Right kidney (tissue), 1 donor: ENCODE measurements at regions not wholly inside any gene's neighbourhood (a gene's known extent, or its start where the extent isn't known, plus 50 kb on each side); places are given as distances from the start of the nearest gene placed in this dataset.

Experiments
- DNase-seq: peaks from one replicate; pipeline ENCODE4 v3.0.0-alpha.2; 2016

DNA sequence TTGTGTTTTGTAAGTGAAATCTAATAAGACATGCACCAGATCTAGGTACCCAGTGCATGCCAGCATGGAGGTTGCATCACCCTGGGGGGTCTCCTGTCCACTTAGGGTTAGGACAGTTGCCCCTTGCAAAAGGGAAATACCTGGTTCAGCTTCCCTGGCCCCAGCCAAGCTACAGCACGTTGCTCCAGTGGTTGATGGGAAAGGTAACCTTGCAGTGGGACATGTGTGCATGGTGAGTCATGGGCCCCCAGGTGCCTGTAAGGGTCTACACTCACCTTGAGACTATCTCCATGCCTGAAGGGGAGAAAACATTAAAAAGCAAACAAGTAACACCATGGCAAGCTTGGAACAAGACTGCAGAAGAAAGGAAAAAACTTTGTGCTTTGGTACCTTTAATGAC, 143.9 kb downstream of the LSM5 start:
- DNase-seq, result no peak

DNA sequence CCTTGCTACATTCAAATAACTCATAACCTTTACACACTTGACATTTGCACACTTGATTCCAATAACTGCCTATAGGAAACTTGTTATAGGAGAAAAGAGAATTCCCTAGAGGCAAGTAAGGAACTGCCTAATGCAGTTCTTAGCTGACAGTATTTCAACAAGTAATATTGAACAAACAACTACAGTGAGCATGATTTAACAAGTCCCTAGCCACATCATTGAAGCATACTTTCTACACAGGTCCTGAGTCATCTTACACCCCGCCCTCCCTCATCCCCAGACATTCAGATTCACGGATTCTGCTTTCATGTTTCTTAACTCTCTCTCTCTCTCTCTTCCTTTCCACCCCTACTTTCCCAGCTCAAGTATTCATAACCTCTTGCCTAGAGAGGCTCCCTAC, 153.5 kb downstream of the LSM5 start:
- DNase-seq, result no peak

DNA sequence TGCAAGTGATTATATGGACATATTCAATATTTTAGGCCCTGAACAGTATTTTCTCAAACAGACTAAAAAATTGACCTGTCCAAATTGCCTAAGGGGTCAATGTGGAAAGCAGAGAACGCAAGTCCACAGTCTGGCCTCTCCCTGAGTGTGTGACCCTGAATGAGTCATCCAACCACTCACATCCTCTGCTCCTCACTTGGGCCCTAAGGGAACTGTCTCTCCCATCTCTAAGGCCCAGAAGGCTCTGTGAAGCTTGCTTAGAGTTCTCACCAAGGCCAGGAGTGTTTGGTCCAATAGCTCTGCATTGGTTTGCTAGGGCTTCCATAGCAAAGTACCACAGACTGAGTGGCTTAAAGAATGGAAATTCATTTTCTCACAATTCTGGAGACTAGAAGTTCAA, 155.1 kb downstream of the LSM5 start:
- no peak for DNase-seq

DNA sequence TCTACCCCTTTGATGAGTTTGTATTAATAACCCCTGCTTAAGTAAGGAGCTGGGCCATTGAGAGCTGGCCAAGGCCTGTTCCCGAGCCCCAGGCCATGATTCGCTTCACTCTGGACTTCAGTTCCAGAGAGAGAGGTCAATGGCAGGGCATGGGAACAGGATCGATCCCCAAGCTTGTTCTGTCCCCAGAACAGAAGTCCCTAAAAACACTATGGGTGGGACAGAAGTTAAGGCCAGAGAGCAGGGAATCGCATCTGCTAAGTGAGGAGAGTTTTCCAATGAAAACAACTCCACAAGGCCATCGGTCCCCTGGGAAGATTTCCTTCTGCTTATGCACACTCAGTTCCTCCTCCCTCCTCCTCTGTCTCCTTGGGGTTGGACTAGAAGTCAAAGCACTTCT, 159.6 kb downstream of the LSM5 start:
- DNase-seq, result no peak

DNA sequence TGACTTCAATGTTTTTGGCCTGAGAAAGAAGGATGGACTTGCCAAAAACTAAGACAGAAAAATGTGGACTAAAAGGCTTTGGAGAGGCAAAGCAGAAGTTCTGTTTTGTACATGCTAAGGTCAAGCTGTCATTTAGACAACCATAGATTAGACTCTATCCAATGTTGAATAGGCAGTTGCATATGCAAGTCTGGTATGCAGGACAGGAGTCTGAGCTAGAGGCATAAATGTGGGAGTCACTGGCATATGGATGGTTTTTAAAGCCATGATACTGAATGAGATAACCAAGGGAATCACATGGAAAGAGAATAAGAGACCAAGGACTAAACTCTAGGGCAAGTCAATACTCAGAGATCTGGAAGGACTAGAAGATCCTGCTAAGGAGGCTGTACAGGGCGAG, 164.1 kb downstream of the LSM5 start:
- DNase-seq, result no peak

DNA sequence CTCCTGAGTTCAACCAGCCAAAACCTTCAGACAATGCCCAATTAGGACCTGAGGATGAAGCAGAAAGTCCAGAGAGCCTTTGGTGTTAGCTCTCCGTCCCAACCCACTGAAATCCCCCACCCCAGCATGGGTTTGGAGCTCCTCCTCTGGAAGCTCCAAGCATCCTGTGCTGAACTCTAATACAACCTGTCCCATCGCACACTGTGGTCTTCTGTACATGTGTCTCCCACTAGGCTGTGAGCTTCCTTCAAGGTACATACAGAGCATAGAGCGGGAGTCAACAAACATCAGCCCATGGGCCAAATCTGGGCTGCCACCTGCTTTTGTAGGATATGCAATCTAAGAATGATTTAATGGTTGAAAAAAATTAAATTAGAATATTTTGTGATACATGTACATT, 166.5 kb downstream of the LSM5 start:
- no peak for DNase-seq

DNA sequence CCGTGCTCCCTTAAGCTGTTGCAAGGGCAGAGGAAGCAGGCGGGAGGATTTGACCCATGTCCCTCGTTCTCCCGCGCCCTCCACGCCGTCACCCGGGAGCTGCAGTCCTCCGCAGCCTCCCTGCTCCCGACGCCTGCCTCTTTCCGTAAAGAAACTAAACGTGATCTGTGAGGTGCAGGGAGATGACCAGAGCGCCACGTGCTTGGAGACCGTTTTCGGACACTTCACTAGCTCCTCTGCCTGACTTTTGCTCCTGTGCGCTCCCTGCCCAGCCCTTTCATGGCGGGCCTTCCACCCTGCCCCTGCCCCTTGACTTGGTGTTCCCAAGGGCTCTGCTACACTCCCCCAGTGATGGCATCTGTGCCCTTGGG, 171.2 kb downstream of the LSM5 start:
- no peak for DNase-seq

DNA sequence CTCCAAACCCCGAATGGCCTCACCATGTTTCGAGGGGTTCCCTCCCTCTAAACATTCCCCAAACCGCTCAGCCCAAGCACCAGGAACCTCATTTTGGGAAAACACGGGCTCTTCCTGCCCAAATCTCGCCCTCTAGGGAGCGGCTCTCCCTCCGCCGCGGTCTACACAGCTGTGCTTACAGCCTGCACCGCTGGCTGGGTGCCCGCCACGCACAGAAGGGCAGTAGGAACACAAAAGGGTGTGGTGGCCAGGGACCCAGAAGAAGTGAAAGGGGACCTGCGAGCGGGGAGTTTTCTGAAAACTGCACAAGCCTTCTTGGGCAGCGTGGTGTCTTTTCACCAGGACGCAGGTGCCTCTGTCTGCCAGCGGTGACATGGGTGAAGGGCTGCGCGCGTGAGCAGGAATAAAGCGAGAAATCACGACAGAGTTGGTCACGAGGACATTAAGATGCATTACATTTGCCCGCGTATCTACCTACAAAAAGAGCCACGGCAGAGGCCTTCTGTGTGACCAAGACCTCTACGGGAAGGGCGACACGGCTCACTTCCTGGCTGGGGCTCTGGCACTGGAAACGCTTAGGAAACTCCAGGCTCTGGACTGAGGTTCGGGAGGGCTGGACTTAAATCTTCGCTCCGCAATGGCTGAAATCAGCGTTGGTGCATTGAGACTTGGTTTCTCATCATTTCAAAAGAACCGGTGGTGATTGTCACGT, 171.7 kb downstream of the LSM5 start:
- no peak for DNase-seq

DNA sequence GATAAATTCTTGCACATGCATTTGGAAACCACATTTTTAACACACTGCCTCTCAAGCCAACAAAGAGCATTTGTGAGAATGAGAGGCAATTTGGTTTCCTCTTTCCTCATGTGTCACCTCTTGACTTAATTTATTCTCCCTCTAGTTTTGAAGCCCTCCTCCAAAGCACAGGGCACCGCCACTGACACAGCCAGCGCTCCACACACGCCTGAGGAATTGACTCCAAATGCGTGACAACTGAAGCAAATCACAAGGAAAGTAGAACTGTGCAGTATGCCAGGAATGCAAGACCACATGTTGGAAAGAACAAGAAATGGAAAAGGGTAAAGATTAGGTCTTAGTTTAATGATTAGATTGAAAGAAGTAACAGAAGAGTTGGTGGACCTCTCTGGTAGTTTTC, 173.3 kb downstream of the LSM5 start:
- DNase-seq, result no peak

DNA sequence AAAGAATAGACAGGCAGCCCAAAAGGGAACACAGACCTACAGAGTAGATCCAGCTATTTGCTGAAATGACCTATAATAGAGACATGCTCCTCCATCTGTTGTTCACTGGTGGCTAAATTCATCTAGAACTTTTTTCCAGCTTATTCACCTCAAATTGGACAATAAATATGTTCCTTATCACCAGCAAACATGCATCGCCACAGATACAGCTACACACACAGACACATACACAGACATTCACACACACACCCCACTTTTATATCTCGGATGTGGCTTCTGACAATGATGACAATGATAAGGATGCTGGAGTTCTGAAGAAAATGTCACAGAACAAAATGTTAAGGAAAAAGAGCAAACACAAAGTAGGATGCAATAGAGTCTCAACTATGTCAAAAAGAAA, 175.4 kb downstream of the LSM5 start:
- no peak for DNase-seq

DNA sequence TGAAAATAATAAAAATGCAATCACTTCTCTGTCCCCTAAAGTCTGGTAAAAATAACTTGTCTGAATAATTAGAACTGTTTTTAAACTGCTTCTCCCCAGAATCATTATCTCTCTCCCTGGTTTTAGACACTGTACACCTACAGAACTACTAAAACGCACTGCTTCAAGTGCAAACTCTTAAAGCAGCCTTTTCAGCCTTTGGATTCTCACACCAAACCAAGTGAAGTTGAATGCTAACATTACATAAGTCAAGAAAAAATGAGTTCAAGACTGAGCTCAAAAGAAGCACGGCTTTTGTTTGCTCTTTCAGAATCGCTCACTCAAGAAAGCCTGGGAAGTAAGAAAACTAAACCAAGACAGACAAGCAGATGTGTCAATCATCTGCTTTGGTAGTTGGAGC, 188.8 kb downstream of the LSM5 start:
- no peak for DNase-seq

DNA sequence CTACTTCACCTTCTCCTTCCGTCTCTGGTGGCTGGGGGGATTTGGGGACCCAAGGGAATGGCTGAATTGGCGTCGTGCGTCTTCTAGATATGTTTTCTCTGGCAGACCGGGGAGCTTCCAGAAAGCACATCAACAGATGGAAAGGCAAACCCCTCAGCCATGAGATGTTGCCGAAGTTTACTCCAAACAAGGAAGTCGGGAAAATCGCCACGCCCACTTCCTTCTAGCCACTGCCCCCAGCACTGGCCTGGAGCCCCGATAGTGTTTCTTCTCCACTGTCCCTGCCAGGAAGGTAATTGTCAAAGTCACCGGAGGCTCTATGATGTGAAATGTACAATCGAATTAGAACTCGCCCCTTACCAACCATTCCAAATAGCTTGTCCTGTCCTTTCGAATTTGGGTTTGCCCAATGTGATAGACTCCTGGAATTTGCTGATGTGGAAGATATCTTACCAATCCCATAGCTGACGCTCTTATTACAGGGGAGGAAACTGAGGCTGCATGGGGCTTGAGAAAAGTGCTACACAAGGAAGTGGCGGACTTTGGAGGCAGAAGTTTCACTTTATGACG, 191.0 kb downstream of the LSM5 start:
- DNase-seq, result no peak

DNA sequence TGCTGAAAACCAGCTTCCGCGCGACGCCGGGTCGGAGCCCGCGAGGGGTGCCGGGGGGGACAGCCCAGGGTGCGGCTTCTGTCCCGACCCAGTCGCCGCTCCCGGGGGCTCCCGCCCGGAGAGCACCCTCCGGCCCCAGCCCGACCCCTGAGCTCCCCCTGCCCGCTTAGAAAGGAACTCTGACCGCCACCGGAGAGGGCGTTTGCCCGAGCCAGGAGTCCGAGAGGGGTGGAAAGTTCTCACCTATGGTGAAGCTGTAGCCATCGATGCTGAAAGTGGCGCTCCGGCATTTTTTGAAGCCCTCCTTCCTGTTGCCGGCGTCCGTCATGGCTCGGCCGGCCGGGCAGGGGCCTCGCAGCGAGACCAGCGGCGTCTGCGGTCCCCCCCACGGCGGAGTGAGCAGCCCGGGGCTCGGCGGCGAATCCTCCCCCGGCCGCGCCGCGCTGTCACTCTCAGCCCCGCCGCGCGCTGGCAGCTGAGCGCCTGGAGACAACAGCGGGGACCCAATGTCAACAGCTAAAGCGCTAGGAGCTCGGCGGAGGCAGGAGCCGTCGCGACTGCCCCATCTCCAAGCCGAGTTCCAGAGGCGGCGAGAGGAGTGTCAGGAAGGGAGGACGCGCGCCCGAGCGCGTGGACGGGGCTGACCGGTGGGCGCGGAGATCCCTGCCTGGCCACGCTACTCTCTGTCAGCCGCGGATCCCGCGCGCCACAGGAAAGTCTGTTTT, 191.6 kb downstream of the LSM5 start:
- peak; percentile 71 for DNase-seq

DNA sequence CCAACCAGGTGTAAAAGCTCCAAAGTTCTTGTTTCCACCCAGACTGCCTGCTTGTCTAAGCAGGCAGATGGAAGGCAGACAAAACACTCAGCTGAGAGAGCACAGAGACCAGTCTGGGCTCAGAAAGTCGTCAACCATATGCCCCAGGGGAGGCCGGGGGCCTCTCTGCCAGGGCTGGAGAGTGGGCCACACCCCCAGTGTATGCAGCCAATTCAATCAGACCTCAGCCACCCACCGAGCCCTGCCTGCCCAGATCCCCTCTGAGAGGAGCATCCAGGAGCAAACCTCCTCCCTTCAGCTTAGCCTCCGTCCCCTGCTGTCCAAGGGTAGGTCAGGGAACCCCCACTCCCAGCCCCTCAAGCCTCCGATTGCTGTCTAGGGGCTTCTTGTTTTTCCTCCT, 196.3 kb downstream of the LSM5 start:
- DNase-seq, result no peak

DNA sequence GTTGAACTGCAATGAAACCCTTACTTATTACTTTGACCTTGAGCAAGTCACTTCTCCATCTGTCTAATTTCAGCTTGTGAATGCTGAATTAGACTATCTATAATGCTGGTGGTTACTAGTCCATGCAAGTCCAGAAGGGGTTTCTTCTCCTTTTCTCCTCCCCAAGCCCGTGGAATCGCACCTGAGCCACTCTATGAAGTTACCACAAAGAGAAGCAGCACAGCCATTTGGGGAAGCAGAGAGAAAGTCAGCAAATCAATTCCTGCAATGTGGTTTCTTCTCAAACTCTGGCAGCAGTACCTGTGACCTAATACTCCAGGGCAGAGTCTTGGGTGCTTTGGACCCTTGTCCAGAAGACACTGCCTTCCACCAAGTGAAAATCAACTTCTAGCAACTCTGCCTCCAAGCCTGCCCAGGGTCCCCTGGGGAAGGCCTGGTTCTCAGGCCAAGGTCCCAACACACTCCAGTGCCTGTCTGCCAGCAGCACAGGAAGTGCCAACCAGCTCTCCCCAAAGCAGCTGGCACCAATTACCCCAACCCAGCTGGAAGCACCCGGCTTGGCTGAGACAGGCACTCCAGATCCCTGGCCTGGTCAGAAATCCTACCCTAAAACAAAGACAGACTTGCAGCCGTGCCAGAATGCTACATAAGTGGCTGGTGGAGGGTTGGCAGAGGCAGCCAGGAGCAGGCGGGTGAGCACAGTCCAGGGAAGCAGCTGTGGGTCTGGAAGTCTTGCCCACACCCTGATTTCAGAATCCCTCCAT, 200.3 kb downstream of the LSM5 start:
- DNase-seq, result no peak

DNA sequence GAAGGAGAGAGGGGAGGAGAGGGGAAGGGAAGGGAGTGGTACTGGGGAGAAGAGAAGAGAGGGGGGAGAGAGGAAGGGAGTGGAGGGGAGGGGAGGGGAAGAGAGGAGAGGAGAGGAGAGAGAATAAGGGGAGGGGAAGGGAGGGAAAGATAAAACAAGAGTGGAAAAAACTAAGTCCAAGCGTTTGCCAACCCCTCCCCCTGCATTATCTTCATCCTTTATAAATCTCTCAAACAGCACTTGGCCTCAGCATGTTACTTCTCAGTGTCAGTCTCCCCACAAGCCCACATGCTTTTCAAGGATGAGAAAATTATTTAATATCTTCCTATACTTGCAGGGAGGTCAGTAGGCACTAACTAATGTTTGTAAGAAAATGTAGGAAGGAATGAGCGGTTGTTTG, 204.5 kb downstream of the LSM5 start:
- DNase-seq, result no peak

DNA sequence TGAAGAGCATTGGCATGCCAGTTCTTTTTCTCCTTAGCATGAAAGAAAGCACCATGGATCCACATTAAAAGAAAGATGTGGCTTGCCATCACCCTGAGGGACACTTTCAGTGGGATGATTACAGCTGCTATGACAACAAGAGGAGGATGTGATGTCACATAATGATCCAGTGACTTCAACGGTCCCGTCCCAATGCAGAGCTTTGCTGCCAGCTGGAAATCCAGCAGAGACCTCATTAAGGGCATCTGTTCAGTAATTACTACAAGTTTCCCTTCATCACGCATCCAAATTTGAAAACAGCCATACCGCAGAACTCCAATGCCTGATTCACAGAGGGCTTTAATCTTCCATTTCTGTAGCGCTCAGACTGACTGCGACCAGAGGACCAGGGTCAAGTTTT, 206.6 kb downstream of the LSM5 start:
- no peak for DNase-seq

DNA sequence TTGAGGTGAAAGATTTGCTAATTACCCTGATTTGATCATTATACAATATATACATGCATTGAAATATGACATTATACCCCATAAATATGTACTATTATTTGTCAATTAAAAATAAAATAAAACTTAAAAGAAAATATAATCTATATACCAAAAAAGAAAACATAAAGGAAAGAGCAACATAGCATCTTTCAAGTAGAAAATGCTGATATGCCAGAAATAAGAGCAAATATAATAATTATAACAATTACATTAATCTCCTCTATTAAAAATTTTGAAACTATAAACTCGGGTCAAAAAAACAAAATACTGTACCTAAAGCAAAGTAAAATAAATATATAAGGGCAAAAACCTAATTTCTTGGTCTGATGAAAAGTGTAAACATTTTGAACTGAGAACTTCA, 209.3 kb upstream of the PDE1C start:
- DNase-seq, result no peak

DNA sequence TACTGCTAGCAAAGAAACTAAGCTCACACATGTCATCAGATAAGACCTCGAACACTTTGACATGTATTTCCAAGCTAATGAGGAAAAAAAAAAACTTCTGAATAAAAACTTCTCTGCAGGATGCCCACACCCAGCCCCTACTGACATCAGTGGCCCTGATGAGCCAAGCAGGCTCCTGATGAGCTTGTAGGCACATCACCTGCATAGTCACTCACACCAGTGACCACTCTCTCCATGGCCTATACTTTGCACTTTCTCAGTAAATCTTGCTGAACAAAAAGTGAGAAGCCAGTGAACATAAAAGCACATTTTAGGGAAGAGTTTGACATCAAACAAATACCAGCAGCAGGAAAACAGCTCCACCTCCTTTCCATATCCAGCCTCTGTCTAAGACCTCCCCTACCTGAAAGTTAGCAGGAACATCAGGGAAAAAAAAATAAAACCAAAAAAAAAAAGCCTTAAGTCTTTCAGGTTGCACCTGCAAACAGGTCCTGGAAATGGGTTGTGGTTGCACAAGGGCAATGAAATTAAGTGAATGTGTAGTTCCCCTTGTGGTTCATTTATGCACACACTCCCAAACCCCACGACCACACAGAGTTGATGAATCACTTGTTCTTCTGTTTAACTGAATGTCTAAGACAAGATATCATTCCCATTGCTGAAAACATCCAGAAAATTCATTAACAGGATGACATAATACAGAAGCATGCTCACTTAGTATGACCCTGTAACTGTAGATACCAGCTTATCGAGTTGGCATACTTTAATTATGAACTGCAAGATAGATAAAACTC, 205.2 kb upstream of the PDE1C start:
- DNase-seq, result no peak

DNA sequence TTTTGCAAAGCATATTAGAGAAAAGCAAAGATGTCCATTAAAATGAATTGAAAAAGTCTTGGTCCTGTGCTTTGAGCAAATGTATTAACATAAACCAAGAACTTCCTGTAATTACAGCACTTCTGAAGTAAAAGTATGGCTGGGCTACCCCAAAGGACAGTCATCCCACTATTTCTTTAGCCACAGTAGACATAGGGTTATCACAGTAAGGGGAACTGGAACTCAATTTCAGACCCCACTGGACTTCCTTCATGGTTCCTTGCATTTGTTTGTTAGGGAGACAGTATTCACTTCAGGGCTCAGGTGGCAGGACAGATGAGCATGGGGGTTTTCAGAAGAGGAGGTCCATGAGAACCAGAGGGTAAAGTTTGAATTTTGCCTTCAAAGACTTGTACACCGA, 203.1 kb upstream of the PDE1C start:
- DNase-seq, result no peak

DNA sequence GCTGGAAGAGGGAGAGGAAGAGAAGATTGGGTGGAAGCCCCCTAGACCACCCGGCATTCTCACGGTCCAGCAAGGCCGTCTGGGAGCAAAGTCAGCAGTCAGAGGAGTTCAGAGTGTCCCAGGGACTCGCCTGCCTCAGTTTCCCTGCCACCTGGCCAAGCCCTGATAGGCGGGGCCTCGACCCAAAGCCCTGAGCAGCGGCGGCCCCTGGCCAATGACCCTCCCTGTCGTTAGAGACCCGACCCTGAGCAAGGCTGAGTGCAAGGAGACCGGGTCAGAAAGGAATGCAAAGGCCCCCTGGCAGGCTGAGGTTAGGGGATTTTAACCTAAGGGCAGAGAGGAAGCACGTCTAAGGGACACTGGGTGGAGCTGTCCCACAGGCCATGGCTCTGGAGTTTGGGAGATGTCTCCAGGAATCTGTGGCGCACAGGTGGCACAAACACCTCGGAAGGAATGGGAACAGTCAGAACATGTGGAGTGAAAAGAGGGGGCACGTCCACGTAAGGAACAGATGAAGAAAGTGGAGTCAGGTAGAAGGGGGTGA, 196.8 kb upstream of the PDE1C start:
- no peak for DNase-seq

DNA sequence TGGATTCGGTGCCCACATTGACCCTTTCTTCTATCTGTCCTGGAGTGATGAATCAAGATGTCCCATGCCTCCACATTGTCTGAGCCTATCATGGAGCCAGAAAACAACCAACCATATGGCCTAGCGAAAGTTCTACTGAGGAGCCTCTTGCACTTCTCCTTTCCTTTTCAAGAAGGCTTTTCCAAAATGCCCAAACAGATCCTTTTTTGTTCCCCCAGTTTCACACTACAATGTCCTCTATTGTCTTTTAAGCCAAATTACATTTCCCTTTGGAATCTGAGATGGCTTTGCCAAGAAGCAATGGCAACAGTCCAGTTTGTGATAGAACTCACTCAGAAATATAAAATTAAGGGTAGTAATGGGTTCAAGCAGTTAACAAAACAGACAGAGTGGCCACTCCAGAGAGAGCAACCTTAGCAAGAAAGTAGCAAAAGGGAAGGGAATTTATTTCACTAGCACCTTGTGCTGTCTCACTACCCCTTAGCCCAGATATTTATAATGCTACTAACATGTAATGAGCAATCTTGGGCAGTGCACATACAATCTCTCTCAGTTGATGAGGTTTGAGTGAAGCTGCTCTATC, 194.6 kb upstream of the PDE1C start:
- DNase-seq, result no peak
